ENCODE measurements at regions not wholly inside any gene's neighbourhood (a gene's known extent, or its start where the extent isn't known, plus 50 kb on each side); places are given as distances from the start of the nearest gene placed in this dataset.

DNA sequence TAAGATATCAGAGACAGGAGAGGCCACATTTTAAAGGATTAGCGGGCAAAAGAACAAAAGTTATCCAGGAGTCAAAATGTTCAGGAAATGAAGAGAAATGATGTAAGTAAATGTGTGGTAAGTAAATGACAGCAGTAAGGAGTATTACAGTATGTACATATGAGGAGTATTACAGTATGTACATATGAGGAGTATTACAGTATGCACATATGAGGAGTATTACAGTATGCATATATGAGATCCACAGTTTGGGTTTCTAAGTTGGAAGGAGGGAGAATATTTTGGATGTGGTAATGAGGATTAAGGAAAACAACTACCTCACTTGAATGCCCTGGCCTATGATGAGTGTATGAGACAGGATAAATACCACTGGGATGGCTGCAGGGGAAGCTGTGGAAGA is 192.4 kb upstream of the DGKB start:
- no peaks in the 10 kb centered on the region for H3K9me3 ChIP-seq (ENCODE audit: low read length)
- no peaks in the 10 kb centered on the region for H3K9me2 ChIP-seq (ENCODE audit: insufficient read depth, low read length)
- intact Hi-C loops (cut with micrococcal nuclease; ENCODE audit: unreplicated experiment), result no loop called here
- no peaks in the 10 kb centered on the region for H3K79me2 ChIP-seq (ENCODE audit: insufficient read depth, low read depth, low read length)
- no peaks in the 10 kb centered on the region for H3K36me3 ChIP-seq (ENCODE audit: insufficient read depth, low read length)
- TF ChIP-seq EZH2phosphoT487 (IDR thresholded peaks at IDR 0.05; ENCODE audit: borderline replicate concordance, low read depth, low read length), result no peak
- TF ChIP-seq CTCF (conservative IDR thresholded peaks at IDR 0.05; ENCODE audit: low read length), result no peak
- POLR2A ChIA-PET, result no interaction called here
- no peaks in the 10 kb centered on the region for H4K20me1 ChIP-seq (ENCODE audit: insufficient read depth, low read length)
- H3K4me3 ChIP-seq (ENCODE audit: low read depth, low read length, poor library complexity, severe bottlenecking), result no peak overlapping the region
- H2AFZ ChIP-seq (ENCODE audit: low read length), result no peak overlapping the region
- H3K27ac ChIP-seq (ENCODE audit: low read depth, low read length, poor library complexity, severe bottlenecking), result no peak overlapping the region
- no peaks in the 10 kb centered on the region for H3K4me1 ChIP-seq (ENCODE audit: insufficient read depth, low read length, poor library complexity, severe bottlenecking)
- CTCF ChIA-PET (ENCODE audit: unreplicated experiment), result no interaction called here
- H3K4me2 ChIP-seq (ENCODE audit: low read length), result no peak overlapping the region
- no TSS peak for BruUV-seq (replicated peaks)
- DNase-seq (ENCODE audit: low spot score), result no peak

DNA sequence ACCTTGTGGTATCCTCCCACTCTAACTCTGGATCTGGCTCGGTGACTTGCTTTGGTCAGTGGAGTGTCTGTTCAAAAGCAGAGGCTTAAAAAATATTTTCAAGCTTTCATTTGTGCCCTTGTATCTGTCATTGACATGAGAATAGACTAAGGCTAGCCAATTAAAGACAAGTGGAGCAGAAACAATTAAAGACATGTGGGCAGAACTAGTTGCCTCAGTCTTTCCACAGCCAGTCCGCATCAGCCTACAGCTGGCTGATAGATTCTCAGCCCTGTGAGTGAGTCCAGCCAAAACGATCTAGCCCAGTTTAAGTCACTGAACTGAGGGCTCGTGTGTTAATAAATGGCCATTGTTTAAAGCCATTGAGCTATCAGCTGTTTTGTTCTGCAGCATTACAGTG is 185.2 kb upstream of the DGKB start:
- H3K4me1 ChIP-seq (ENCODE audit: insufficient read depth, low read length, poor library complexity, severe bottlenecking), result no peaks in the 10 kb centered on the region
- no peak overlapping the region for H2AFZ ChIP-seq (ENCODE audit: low read length)
- ChIA-PET CTCF (ENCODE audit: unreplicated experiment) (no interaction called here), POLR2A (interaction anchor here (1.0 kb wide), 1 partner anchor 40 kb away, joined by 3 read pairs; no protein-coding TSS in a partner anchor)
- no peaks in the 10 kb centered on the region for H3K9me3 ChIP-seq (ENCODE audit: low read length)
- no peak overlapping the region for H3K4me2 ChIP-seq (ENCODE audit: low read length)
- DNase-seq (ENCODE audit: low spot score), result no peak
- intact Hi-C loops (cut with micrococcal nuclease; ENCODE audit: unreplicated experiment), result no loop called here
- no peaks in the 10 kb centered on the region for H3K36me3 ChIP-seq (ENCODE audit: insufficient read depth, low read length)
- no peaks in the 10 kb centered on the region for H4K20me1 ChIP-seq (ENCODE audit: insufficient read depth, low read length)
- no peak for TF ChIP-seq CTCF (conservative IDR thresholded peaks at IDR 0.05; ENCODE audit: low read length)
- no peak for TF ChIP-seq EZH2phosphoT487 (IDR thresholded peaks at IDR 0.05; ENCODE audit: borderline replicate concordance, low read depth, low read length)
- no peak overlapping the region for H3K27ac ChIP-seq (ENCODE audit: low read depth, low read length, poor library complexity, severe bottlenecking)
- H3K79me2 ChIP-seq (ENCODE audit: insufficient read depth, low read depth, low read length), result no peaks in the 10 kb centered on the region
- BruUV-seq (replicated peaks), result no TSS peak
- H3K4me3 ChIP-seq (ENCODE audit: low read depth, low read length, poor library complexity, severe bottlenecking), result no peak overlapping the region
- H3K9me2 ChIP-seq (ENCODE audit: insufficient read depth, low read length), result no peaks in the 10 kb centered on the region

DNA sequence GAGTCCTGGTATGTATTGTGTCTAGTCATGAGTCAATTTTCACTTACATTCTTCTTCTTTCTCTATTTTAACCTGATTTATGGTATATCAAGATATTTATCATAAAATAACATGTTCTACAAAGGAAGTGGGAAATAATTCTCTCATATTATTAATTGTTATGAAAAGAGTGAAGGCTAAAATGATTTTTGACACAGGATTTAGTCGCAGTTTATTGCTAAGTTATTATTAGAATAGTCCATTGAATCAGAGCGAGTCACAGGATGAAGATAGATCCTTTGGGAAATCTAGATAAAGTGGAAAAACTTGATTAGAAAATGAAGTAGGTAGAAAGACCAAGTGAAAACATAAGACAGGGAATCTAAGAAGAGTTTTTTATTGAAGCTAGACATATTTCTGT is 184.3 kb upstream of the DGKB start:
- Histone ChIP-seq H3K4me1 (ENCODE audit: insufficient read depth, low read length, poor library complexity, severe bottlenecking) (no peaks in the 10 kb centered on the region), H3K4me3 (ENCODE audit: low read depth, low read length, poor library complexity, severe bottlenecking) (no peak overlapping the region), H3K9me3 (ENCODE audit: low read length) (no peaks in the 10 kb centered on the region), H3K36me3 (ENCODE audit: insufficient read depth, low read length) (no peaks in the 10 kb centered on the region), H4K20me1 (ENCODE audit: insufficient read depth, low read length) (no peaks in the 10 kb centered on the region), H3K4me2 (ENCODE audit: low read length) (no peak overlapping the region), H3K27ac (ENCODE audit: low read depth, low read length, poor library complexity, severe bottlenecking) (no peak overlapping the region), H3K9me2 (ENCODE audit: insufficient read depth, low read length) (no peaks in the 10 kb centered on the region), H3K79me2 (ENCODE audit: insufficient read depth, low read depth, low read length) (no peaks in the 10 kb centered on the region), H2AFZ (ENCODE audit: low read length) (no peak overlapping the region)
- BruUV-seq (replicated peaks), result no TSS peak
- DNase-seq (ENCODE audit: low spot score), result no peak
- no peak for TF ChIP-seq EZH2phosphoT487 (IDR thresholded peaks at IDR 0.05; ENCODE audit: borderline replicate concordance, low read depth, low read length)
- TF ChIP-seq CTCF (conservative IDR thresholded peaks at IDR 0.05; ENCODE audit: low read length), result no peak
- ChIA-PET POLR2A (interaction anchor here (0.7 kb wide), 1 partner anchor 12 kb away, joined by 3 read pairs; no protein-coding TSS in a partner anchor), CTCF (ENCODE audit: unreplicated experiment) (no interaction called here)
- intact Hi-C loops (cut with micrococcal nuclease; ENCODE audit: unreplicated experiment), result no loop called here

Data from OCI-LY7 (cell line).